Activated CD8-positive, alpha-beta T cell treated with anti-CD3 and anti-CD28 coated beads for 36 hours (primary cell): ENCODE measurements at regions not wholly inside any gene's neighbourhood (a gene's known extent, or its start where the extent isn't known, plus 50 kb on each side); places are given as distances from the start of the nearest gene placed in this dataset.

ENCODE experiments used
- ATAC-seq: fragments of 200-7000 bp; cut with Tn5 transposase; one replicate; pipeline ENCODE4 v1.10.0; 2021; ENCODE audit warnings: mild to moderate bottlenecking, moderate library complexity
- CTCF ChIA-PET: fragments of 350-600 bp; sonication (Branson Sonifier 250); formaldehyde crosslinking; loops from one replicate; lab custom pipeline; 2021; ENCODE audit warnings: antibody characterized with exemption; lab: Charles Lee
- POLR2A ChIA-PET: fragments of 350-600 bp; sonication (Branson Sonifier 250); formaldehyde crosslinking; loops from one replicate; lab custom pipeline; 2021; ENCODE audit warnings: antibody characterized with exemption; lab: Charles Lee
- DNase-seq: peaks from one replicate; pipeline ENCODE4 v3.0.0-alpha.2; 2020
- H3K27ac Mint-ChIP-seq: one replicate; pipeline ENCODE4 v1.8.0; 2021; ENCODE audit warnings: mild to moderate bottlenecking, mixed read lengths
- H3K27me3 Mint-ChIP-seq: one replicate; pipeline ENCODE4 v1.8.0; 2021; ENCODE audit warnings: mixed read lengths
- H3K36me3 Mint-ChIP-seq: one replicate; pipeline ENCODE4 v1.8.0; 2021; ENCODE audit warnings: low read depth, mixed read lengths
- H3K4me1 Mint-ChIP-seq: one replicate; pipeline ENCODE4 v1.8.0; 2021; ENCODE audit warnings: low read depth, mixed read lengths
- H3K4me3 Mint-ChIP-seq: one replicate; pipeline ENCODE4 v1.8.0; 2021; ENCODE audit warnings: mild to moderate bottlenecking, moderate library complexity, mixed read lengths
- H3K9me3 Mint-ChIP-seq: one replicate; pipeline ENCODE4 v1.8.0; 2021; ENCODE audit warnings: mixed read lengths
- intact Hi-C: fragments of 100-400 bp; cut with micrococcal nuclease; formaldehyde crosslinking; loops from one replicate; pipeline ENCODE4 v1.10.0; 2022
- TF ChIP-seq, protein P1 (sequence below): fragments of 200-600 bp; IDR thresholded peaks from one replicate; pipeline ENCODE4 v1.8.0; 2022; ENCODE audit warnings: antibody characterized with exemption, mild to moderate bottlenecking

DNA sequence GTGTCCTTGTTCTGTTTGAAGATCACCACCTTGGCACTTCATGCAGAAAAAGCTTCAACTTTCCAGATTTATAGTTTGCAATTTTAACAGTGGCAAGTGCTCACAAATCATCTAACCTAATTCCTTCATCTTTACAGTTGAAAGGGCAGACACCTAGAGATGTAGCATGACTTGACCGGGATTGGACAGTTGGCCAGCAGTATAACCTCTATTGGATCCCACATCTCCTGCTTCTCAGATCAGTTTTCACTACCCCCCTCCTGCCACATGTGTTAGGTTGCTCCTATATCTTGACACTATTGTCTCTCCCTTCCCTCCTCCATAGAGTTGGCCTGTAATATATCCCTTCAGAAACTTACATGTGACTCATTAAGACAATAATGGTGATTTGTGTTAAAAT, 206.0 kb upstream of the SEMA6D start:
- TF ChIP-seq, protein P1, sequence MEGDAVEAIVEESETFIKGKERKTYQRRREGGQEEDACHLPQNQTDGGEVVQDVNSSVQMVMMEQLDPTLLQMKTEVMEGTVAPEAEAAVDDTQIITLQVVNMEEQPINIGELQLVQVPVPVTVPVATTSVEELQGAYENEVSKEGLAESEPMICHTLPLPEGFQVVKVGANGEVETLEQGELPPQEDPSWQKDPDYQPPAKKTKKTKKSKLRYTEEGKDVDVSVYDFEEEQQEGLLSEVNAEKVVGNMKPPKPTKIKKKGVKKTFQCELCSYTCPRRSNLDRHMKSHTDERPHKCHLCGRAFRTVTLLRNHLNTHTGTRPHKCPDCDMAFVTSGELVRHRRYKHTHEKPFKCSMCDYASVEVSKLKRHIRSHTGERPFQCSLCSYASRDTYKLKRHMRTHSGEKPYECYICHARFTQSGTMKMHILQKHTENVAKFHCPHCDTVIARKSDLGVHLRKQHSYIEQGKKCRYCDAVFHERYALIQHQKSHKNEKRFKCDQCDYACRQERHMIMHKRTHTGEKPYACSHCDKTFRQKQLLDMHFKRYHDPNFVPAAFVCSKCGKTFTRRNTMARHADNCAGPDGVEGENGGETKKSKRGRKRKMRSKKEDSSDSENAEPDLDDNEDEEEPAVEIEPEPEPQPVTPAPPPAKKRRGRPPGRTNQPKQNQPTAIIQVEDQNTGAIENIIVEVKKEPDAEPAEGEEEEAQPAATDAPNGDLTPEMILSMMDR, result no peak
- DNase-seq (no peak), ATAC-seq (no peak)
- no peak overlapping the region for H3K4me3 Mint-ChIP-seq
- H3K27me3 Mint-ChIP-seq, result no peaks in the 10 kb centered on the region
- no peaks in the 10 kb centered on the region for H3K36me3 Mint-ChIP-seq
- no peaks in the 10 kb centered on the region for H3K4me1 Mint-ChIP-seq
- H3K9me3 Mint-ChIP-seq, result no peaks in the 10 kb centered on the region
- ChIA-PET POLR2A (no interaction called here), CTCF (no interaction called here)
- intact Hi-C loops, result no loop called here
- H3K27ac Mint-ChIP-seq, result no peak overlapping the region

DNA sequence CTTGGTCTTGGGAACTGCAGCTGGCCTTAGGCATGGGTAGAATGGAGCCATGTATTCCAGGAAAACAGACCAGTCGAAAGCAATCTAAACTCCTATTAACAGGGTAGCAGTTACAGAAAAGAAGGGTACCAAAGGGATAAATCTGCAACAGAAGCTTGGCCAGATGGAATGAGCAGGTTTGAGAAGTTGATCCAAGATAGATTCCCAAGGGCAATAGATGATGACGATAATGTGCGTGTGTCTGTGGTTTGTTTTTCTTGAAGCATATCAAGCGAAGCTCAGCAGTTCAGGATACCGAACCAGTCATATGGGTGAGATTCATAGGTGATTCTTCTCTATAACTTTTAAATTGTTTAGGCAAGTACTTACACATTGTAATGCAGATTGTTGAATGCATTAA, 203.8 kb upstream of the SEMA6D start:
- CTCF ChIA-PET, result no interaction called here
- POLR2A ChIA-PET, result no interaction called here
- Mint-ChIP-seq H3K4me3 (no peak overlapping the region), H3K4me1 (no peaks in the 10 kb centered on the region), H3K36me3 (no peaks in the 10 kb centered on the region), H3K27me3 (no peaks in the 10 kb centered on the region), H3K9me3 (no peaks in the 10 kb centered on the region), H3K27ac (no peak overlapping the region)
- DNase-seq (no peak), ATAC-seq (no peak)
- TF ChIP-seq, protein P1, result no peak
- intact Hi-C loops, result no loop called here

DNA sequence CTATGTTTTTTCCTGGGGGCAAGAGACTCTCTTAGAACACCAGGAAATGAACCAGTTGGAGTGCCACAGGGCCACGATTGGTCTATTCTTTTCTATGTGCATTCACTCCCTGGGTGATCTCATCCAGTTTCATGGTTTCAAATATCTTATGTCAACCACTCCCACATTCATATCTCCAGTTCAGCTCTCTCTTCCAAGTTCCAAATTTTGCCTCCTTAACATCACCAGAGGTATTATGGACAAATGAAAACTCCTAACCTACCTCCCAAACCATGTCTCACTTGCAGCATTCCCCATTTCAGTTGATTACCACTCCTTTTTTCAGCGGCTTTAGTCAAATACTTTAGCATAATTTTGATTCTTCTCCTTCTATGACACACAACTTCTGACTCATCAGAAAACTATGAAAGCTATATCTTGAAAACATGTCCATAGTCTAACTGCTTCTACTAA, 203.1 kb upstream of the SEMA6D start:
- intact Hi-C loops, result no loop called here
- ChIA-PET CTCF (no interaction called here), POLR2A (no interaction called here)
- no peaks in the 10 kb centered on the region for H3K4me1 Mint-ChIP-seq
- H3K27ac Mint-ChIP-seq, result no peak overlapping the region
- no peak overlapping the region for H3K4me3 Mint-ChIP-seq
- ATAC-seq, result no peak
- TF ChIP-seq, protein P1, result no peak
- no peak for DNase-seq
- H3K27me3 Mint-ChIP-seq, result no peaks in the 10 kb centered on the region
- no peaks in the 10 kb centered on the region for H3K36me3 Mint-ChIP-seq
- H3K9me3 Mint-ChIP-seq, result no peaks in the 10 kb centered on the region

DNA sequence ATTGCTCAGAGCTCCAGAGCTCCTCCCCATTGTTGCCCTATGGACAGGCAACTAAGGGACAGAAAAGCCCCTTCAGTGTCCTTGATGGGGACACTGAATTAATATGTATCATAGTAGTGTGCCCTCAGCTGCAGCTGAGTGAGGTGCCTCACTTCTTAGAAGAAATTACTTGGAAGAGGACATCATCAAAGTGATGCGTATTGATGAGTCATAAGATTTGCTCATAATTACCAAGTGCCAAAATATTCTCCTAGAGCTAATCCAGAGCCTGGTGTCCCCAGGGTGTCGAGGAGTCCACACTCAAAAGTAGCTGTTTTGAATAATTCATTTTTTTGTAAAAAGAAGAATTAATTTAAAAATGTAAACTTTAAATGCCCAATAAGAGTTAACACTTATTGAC, 200.7 kb upstream of the SEMA6D start:
- H3K27ac Mint-ChIP-seq, result no peak overlapping the region
- no peaks in the 10 kb centered on the region for H3K36me3 Mint-ChIP-seq
- TF ChIP-seq, protein P1, result no peak
- DNase-seq (no peak), ATAC-seq (no peak)
- POLR2A ChIA-PET, result no interaction called here
- no peaks in the 10 kb centered on the region for H3K9me3 Mint-ChIP-seq
- H3K4me1 Mint-ChIP-seq, result no peaks in the 10 kb centered on the region
- intact Hi-C loops, result no loop called here
- CTCF ChIA-PET, result no interaction called here
- H3K4me3 Mint-ChIP-seq, result no peak overlapping the region
- H3K27me3 Mint-ChIP-seq, result no peaks in the 10 kb centered on the region

DNA sequence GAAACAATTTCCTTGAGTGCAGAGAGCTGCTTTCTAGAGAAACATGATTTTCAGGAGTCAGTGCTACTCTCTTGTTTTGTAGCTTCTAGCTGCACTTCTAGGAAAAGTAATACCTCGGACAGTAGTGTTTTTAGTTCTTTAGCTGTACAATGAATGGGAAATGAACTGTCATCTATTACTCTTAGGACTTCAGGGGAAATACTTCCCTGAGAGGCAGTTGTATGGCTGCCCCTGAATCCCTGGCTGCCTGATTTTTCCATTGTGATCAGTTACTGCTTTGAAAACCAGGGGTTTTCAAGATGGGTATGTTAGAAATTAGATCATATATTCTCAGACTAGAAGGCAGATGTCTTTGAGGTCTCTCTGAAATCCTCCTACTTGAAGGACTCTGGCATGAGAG, 200.3 kb upstream of the SEMA6D start:
- CTCF ChIA-PET, result no interaction called here
- no peak for ATAC-seq
- no peak overlapping the region for H3K4me3 Mint-ChIP-seq
- no peak for DNase-seq
- H3K9me3 Mint-ChIP-seq, result peaks cover 1% of the 10 kb centered on the region
- no peak overlapping the region for H3K27ac Mint-ChIP-seq
- intact Hi-C loops, result no loop called here
- H3K4me1 Mint-ChIP-seq, result no peaks in the 10 kb centered on the region
- no peaks in the 10 kb centered on the region for H3K36me3 Mint-ChIP-seq
- POLR2A ChIA-PET, result no interaction called here
- no peaks in the 10 kb centered on the region for H3K27me3 Mint-ChIP-seq
- TF ChIP-seq, protein P1, result no peak
